NCI-H2029 treated with DMSO at 0.1 percent for 48 hours (cell line): ENCODE measurements at regions not wholly inside any gene's neighbourhood (a gene's known extent, or its start where the extent isn't known, plus 50 kb on each side); places are given as distances from the start of the nearest gene placed in this dataset.

ENCODE experiments used
- DNase-seq: peaks from one replicate; lab custom pipeline; 2025; lab: John Stamatoyannopoulos, UW

DNA sequence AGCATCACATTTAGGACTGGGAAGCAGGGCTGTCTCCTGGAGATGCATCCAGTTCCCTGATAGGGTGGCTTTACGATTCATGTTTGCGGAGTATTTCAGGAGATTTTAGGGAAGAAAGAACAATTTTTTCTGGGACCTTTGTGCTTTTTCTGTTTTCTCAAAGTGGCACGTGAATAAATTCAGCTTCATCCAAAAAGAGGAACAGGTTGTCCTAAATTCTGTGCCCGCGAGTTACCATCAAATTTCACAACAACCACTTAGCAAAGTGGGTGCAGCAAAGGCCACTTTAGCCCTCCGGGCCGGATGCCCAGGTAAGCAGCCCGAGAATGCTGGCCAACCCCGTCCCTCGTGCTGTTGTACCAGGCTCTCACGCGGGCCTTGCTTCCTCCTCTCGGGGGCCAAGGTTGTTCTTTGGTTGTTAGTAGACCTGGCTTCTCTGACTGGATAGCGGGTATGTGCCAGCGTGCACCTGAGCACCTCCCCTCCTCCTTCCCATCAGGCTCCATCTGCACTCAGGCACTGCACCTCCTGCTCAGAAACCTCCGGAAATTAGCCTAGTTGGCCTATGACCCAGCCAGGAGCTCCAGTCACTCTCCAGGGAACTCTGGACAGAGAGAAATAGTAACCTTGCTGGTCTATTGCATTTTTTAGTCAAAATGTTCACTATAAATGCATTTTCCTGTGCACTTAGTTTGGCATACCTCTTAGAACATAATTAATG lies 83.0 kb downstream of the CMPK2 start:
- DNase-seq: no peak

DNA sequence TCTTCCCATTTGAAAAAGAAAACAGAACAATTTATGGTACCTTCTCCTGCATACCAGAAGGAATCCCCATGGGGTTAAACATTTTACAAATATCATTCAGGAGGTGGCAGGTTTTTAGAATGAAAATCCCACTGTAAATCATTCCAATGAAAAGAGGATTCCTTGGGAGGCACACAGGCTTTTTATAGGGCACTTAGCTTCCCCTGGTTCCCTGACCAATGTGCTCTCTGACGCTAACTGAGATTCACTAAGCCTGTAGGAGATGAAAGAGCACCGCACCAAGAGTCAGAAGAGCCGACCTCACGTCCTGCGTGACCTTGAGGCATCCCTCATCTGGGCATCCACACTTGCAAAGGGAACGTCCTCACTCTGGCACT lies 82.5 kb downstream of the CMPK2 start:
- DNase-seq: no peak

DNA sequence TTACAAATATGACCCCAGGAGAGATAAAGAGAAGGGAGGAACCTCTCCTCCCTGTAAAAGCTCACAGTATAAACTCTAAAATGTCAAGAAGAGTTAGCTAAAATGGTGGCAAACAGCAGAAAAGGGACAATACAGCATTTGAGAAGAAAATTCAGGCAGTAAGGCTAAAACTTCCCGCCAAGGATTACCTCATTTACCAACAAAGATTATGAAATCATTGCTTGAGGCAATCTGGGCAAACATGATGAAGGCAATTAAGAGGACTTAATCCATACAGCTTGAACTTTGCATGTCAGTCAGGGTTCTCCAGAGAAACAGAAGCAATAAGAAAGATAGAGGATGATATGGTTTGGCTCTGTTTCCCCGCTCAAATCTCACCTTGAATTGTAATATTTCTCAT lies 81.4 kb downstream of the CMPK2 start:
- no peak for DNase-seq

DNA sequence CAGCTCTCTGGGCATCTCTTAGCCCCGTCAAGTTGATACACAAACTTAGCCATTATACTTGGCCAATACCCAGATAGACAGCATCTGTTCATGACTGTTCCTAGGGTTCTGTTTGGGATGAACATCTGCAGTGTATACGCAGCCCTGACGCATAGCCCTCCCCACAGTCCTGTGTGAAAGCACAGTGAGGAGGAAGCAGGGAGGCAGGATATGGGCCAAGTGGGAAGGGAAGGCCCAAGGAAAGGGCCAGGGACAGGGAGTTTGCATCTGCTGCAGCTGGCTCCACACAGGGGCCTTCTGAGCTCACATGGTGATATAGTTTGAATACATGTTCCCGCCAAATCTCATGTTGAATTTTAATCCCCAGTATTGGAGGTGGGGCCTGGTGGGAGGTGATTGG lies 80.2 kb downstream of the CMPK2 start:
- no peak for DNase-seq

DNA sequence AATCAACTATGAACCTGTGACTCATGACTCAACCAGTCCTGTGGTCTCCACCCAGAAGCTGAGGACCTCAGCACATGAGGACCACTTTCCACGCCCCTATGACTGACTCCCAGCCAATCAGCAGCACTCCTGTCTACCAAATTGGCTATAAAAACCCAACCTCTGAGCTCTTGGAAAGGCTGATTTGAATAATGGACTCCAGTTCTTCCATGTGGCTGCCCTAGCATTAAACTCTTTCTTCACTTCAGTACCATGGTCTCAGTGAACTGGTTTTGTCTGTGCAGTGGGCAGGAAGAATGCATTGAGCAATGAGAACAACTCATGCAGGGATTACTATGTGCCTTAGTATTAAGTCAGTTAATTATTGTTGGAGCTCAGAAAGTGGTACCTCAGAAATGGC lies 78.3 kb downstream of the CMPK2 start:
- no peak for DNase-seq

DNA sequence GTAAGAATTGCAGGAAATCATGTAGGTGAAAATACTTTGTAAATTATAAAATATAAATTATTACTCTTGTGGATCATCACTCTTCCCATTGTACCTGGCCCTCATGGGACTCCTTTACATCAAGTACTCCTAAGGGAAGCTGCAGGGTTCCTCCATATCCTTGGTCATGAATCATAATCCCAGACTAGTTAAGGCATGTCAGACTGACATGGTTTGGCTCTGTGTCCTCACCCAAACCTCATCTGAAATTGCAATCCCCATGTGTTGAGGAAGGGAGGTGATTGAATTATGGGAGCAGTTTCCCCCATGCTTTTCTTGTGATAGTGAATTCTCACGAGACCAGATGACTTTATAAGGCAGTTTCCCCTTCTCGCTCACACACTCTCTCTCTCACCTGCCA lies 77.1 kb downstream of the CMPK2 start:
- DNase-seq: no peak

DNA sequence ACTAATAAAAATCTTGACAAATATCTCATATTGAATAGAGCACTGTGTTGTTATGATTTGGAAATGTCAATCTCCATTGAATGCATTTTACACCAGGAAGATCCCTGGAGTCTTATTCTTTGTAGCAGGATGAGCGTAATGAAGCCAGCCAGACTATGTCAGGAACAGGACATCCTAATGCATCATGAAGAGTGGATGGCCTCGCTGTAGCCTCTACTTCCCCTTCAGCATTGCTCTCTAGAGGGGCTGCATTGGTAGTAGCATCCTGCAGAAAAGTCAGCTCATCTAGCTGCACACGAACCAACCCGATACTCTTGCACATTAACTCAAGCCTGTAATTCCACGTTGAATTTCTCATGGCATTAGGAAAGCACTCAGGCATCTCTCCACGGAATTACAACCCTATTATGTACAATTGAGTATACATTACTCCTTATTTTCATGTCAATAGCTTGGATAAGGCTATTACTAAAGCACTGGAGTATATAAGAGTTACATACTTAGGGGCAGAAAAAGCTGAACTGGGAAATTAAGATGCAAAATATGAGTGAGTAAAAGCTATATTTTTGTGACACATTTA lies 76.1 kb downstream of the CMPK2 start:
- no peak for DNase-seq

DNA sequence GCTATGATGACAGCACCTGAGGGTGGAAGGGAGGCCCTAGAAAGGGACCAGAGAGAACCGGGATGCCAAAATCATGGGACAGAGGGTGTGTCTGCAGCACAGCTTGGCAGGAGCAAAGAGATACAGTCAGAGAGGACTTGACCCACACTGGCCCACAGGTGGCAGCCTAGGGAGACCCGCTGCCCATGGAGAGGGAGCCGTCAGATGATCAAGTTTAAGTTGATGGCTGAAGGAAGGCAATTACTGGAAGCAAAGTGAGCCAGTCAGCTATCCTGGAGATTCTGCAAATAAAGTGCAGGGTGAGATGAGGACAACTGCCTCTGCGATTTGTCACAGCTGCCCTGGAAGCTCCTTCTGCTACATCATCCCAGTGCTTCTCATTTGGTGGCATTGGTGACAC lies 74.0 kb downstream of the CMPK2 start:
- no peak for DNase-seq

DNA sequence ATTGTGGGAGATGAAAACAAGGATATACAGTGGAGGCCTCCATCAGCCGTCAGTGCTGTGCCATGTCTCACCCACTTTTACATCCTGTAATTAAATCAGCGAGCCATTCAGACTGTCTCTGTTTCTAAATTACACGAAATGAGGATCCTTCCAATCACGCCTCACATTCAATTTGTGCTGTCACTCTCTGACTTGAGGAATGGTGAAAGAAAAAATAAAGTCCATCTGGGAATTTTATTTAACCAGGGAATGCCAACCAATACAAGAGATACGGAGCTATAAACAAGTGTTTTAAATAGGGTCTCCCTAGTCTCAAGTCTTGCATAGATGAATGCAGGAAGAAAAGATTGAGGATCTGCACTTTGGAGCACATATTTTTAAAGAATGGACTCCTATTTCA lies 72.8 kb downstream of the CMPK2 start:
- DNase-seq: no peak

DNA sequence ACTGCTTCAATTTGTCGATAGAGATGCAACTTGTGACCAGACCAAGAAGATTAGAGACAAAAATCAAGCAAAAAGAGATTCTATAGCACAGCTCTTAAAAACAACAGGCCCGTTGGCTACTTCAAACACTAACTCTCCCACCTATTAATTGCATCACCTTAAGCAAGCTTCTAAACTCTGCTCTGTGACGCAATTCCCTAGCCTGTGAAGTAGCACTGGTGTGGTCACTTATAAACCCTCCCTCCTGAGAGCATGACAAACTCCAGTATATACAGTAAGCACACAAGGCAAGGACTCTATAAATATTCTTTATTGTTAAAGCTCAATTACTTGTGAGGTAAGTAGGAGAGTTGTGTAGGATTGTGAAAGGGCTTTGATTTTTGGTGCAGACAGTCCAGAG lies 72.3 kb downstream of the CMPK2 start:
- DNase-seq: no peak

DNA sequence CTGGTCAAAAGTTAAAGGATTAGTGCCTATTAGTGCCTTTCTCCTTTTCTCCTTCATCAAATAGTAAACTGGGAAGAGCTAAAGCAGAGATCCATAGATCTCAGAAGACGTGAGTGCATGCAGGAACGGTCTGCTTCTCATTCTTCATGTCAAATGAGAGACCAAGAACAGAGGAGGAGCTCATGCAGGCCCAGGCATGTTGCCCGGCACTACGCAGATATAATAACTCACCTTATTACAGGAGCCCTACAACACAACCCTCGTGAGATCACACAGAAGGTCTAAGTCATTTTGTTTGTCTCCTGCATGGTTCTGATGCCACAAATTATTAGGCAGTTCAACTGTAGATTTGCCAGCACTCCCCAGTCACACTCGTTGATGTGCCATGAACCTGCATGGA lies 71.8 kb downstream of the CMPK2 start:
- DNase-seq: no peak

DNA sequence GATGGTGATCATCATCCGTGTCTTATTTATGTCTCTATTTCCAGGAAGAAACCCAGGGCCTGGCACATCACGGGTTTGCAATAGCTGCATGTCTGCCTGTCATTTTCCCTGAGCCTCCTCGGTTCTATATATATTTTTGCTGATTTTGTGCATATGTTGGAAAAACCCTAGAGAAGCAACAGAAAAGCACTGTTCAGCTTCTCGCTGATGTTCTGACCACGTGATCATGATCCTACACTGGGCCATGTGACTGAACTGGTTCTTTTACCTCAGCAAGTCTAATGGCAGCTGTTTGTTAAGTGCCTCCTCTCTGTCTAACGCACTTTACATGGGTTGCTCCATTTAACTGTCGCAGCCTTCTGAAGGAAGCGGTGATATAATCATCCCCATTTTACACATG lies 71.3 kb downstream of the CMPK2 start:
- no peak for DNase-seq
